ENCODE measurements at regions not wholly inside any gene's neighbourhood (a gene's known extent, or its start where the extent isn't known, plus 50 kb on each side); places are given as distances from the start of the nearest gene placed in this dataset.

DNA sequence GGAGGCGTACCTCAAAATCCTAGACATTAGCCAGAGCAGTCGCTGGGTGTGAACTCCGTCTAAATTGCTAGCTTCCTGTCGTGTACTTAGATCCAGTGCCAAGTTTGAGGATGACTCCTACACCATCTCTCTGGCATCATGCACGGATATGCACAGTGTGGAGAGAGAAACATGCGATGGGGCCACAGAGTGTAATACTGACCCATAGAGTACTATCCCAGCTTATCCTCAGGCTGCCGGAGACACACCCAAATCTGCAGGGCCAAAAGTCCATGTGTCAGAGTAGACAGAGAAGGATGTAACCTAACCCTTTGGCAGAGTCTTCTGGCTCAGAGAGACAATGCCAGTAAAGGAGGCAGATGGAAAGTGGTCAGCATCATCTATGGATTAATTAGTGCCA is 84.2 kb downstream of the ARL4C start:
- H3K27ac ChIP-seq (ENCODE audit: low read length): no peak overlapping the region
- no peaks in the 10 kb centered on the region for H3K27me3 Mint-ChIP-seq (ENCODE audit: low read depth in 2 of 2)
- intact Hi-C loops (cut with micrococcal nuclease): no loop called here
- no peak overlapping the region for H3K4me3 ChIP-seq (ENCODE audit: low read length)
- peaks cover 33 to 35% of the 10 kb centered on the region in 2 donors for H3K4me1 Mint-ChIP-seq
- ATAC-seq (no peak), DNase-seq (no peak)
- WGBS (ENCODE audit: insufficient coverage): over 99% methylated on average over 6 of the region's 7 CpGs
- TF ChIP-seq, protein P1, sequence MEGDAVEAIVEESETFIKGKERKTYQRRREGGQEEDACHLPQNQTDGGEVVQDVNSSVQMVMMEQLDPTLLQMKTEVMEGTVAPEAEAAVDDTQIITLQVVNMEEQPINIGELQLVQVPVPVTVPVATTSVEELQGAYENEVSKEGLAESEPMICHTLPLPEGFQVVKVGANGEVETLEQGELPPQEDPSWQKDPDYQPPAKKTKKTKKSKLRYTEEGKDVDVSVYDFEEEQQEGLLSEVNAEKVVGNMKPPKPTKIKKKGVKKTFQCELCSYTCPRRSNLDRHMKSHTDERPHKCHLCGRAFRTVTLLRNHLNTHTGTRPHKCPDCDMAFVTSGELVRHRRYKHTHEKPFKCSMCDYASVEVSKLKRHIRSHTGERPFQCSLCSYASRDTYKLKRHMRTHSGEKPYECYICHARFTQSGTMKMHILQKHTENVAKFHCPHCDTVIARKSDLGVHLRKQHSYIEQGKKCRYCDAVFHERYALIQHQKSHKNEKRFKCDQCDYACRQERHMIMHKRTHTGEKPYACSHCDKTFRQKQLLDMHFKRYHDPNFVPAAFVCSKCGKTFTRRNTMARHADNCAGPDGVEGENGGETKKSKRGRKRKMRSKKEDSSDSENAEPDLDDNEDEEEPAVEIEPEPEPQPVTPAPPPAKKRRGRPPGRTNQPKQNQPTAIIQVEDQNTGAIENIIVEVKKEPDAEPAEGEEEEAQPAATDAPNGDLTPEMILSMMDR (IDR thresholded peaks at IDR 0.05): no peak
- H3K4me1 ChIP-seq (ENCODE audit: control insufficient read depth, insufficient read depth, low read length): peaks cover 8% of the 10 kb centered on the region
- no peak overlapping the region for H3K4me3 Mint-ChIP-seq
- H3K9me3 ChIP-seq (ENCODE audit: control insufficient read depth, insufficient read depth, low read length): no peaks in the 10 kb centered on the region
- peaks cover 0 to 2% of the 10 kb centered on the region in 2 donors for H3K9me3 Mint-ChIP-seq
- H3K36me3 ChIP-seq (ENCODE audit: control insufficient read depth, insufficient read depth, low read length): no peaks in the 10 kb centered on the region
- no peak overlapping the region for H3K27ac Mint-ChIP-seq
- no peaks in the 10 kb centered on the region for H3K36me3 Mint-ChIP-seq
- no peaks in the 10 kb centered on the region for H3K27me3 ChIP-seq (ENCODE audit: control insufficient read depth, insufficient read depth, low read length)

DNA sequence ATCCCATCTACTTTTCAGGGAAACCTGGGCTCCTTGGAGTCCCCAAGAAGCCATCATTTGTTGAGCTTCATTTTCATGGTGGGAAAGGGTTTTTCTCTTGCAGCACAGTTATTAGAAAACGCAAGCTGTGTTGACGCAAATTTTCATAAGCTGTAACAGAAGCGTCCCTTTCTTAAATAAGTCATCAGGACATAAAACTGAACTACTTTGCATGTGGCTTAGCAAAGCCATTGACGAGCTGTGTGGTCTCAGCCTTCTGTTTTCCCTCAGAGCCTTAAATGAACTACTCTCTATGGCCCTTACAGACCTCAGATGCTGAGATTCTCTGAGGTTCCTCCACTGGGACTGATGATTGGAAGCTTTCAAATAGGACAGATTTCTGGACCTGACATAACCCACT is 85.1 kb downstream of the ARL4C start:
- Histone ChIP-seq H3K4me3 (ENCODE audit: low read length) (no peak overlapping the region), H3K4me1 (ENCODE audit: control insufficient read depth, insufficient read depth, low read length) (peaks cover 8% of the 10 kb centered on the region), H3K36me3 (ENCODE audit: control insufficient read depth, insufficient read depth, low read length) (no peaks in the 10 kb centered on the region), H3K9me3 (ENCODE audit: control insufficient read depth, insufficient read depth, low read length) (no peaks in the 10 kb centered on the region), H3K27me3 (ENCODE audit: control insufficient read depth, insufficient read depth, low read length) (no peaks in the 10 kb centered on the region), H3K27ac (ENCODE audit: low read length) (no peak overlapping the region)
- Mint-ChIP-seq H3K4me3 (no peak overlapping the region), H3K27me3 (ENCODE audit: low read depth in 2 of 2) (no peaks in the 10 kb centered on the region), H3K9me3 (peaks cover 0 to 2% of the 10 kb centered on the region in 2 donors), H3K36me3 (no peaks in the 10 kb centered on the region), H3K27ac (no peak overlapping the region), H3K4me1 (peaks cover 30 to 31% of the 10 kb centered on the region in 2 donors)
- TF ChIP-seq, protein P1 (IDR thresholded peaks at IDR 0.05): no peak
- ATAC-seq (no peak), DNase-seq (no peak)
- 80% methylated on average over 4 of the region's 4 CpGs for WGBS (ENCODE audit: insufficient coverage)
- intact Hi-C loops (cut with micrococcal nuclease): no loop called here

DNA sequence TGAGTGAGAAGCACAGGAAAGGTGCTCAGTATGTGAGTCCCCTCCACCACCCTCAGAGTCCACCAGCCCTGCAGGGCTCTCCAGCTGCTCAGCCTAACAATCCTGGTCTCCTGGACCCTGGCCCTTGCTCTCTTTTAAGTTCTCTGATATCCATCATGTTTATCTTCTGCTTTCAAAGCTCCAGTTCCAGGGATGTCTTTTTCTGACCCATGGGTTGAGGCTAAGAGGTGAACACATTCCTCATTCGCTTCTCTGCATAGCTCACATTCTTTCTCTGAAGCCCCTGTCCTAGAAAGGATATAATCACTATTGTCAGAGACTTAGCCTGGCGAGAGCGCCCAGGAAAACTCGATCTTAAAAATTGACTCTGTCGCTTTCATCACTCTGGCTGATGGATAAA is 86.4 kb downstream of the ARL4C start:
- Histone ChIP-seq H3K36me3 (ENCODE audit: control insufficient read depth, insufficient read depth, low read length) (no peaks in the 10 kb centered on the region), H3K4me3 (ENCODE audit: low read length) (no peak overlapping the region), H3K27me3 (ENCODE audit: control insufficient read depth, insufficient read depth, low read length) (no peaks in the 10 kb centered on the region), H3K9me3 (ENCODE audit: control insufficient read depth, insufficient read depth, low read length) (no peaks in the 10 kb centered on the region), H3K27ac (ENCODE audit: low read length) (no peak overlapping the region), H3K4me1 (ENCODE audit: control insufficient read depth, insufficient read depth, low read length) (peaks cover 13% of the 10 kb centered on the region)
- DNase-seq (no peak), ATAC-seq (no peak)
- whole genome bisulfite sequencing (ENCODE audit: insufficient coverage): 96% methylated on average over 5 of the region's 5 CpGs
- Mint-ChIP-seq H3K36me3 (no peaks in the 10 kb centered on the region), H3K4me3 (no peak overlapping the region), H3K27me3 (ENCODE audit: low read depth in 2 of 2) (no peaks in the 10 kb centered on the region), H3K4me1 (peaks cover 38% of the 10 kb centered on the region in 2 donors), H3K9me3 (peaks cover 0 to 2% of the 10 kb centered on the region in 2 donors), H3K27ac (no peak overlapping the region)
- intact Hi-C loops (cut with micrococcal nuclease): no loop called here
- TF ChIP-seq, protein P1 (IDR thresholded peaks at IDR 0.05): no peak

DNA sequence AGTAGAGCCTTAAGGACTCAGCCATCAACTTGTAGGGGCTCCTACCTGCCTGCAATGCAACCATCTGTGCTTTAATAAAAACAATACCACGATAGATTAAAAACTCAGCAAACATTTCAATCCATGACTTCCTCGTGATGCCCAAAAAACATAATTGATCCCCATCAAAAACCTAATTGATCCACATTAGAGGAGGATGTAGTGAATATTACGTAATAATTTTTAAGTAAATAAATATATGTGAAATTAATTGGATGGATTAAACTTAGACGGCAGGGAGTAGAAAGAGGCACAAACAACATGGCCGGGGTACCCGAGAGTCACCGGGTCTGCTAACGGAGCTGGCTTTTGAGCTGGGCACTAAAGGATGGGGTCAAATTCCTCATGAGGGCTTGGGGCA is 87.3 kb downstream of the ARL4C start:
- H3K27me3 Mint-ChIP-seq (ENCODE audit: low read depth in 2 of 2): no peaks in the 10 kb centered on the region
- intact Hi-C loops (cut with micrococcal nuclease): no loop called here
- no peak for ATAC-seq
- no peak overlapping the region for H3K4me3 Mint-ChIP-seq
- H3K9me3 Mint-ChIP-seq: no peaks in the 10 kb centered on the region
- no peak for DNase-seq
- Histone ChIP-seq H3K36me3 (ENCODE audit: control insufficient read depth, insufficient read depth, low read length) (no peaks in the 10 kb centered on the region), H3K27me3 (ENCODE audit: control insufficient read depth, insufficient read depth, low read length) (no peaks in the 10 kb centered on the region), H3K27ac (ENCODE audit: low read length) (no peak overlapping the region), H3K4me1 (ENCODE audit: control insufficient read depth, insufficient read depth, low read length) (peaks cover 11% of the 10 kb centered on the region), H3K9me3 (ENCODE audit: control insufficient read depth, insufficient read depth, low read length) (no peaks in the 10 kb centered on the region), H3K4me3 (ENCODE audit: low read length) (no peak overlapping the region)
- H3K27ac Mint-ChIP-seq: no peak overlapping the region
- peaks cover 37% of the 10 kb centered on the region in 2 donors for H3K4me1 Mint-ChIP-seq
- TF ChIP-seq, protein P1 (IDR thresholded peaks at IDR 0.05): no peak
- 99% methylated on average over 7 of the region's 8 CpGs for WGBS (ENCODE audit: insufficient coverage)
- no peaks in the 10 kb centered on the region for H3K36me3 Mint-ChIP-seq

All from natural killer cell (primary cell).